Breast epithelium (tissue), 3 donors: ENCODE measurements at regions not wholly inside any gene's neighbourhood (a gene's known extent, or its start where the extent isn't known, plus 50 kb on each side); places are given as distances from the start of the nearest gene placed in this dataset.

Source experiments
- POLR2A ChIP-seq: fragments of 450-650 bp; IDR thresholded peaks from one replicate; pipeline ENCODE4 v1.6.1; 2016; ENCODE audit warnings: antibody characterized with exemption, mild to moderate bottlenecking, moderate library complexity
- POLR2AphosphoS5 ChIP-seq, 3 donors: sonication (generic); formaldehyde crosslinking; IDR thresholded peaks; one replicate each; pipeline ENCODE4 v1.6.1; 2017; ENCODE audit warnings: antibody characterized with exemption in 3 of 3
- TF ChIP-seq, protein P1 (sequence below), 3 donors: fragments of 450-650 bp; IDR thresholded peaks; one replicate each; pipeline ENCODE4 v1.5.1; 2016 to 2017; ENCODE audit warnings: antibody characterized with exemption in 3 of 3, mild to moderate bottlenecking in 3 of 3, moderate library complexity in 3 of 3

DNA sequence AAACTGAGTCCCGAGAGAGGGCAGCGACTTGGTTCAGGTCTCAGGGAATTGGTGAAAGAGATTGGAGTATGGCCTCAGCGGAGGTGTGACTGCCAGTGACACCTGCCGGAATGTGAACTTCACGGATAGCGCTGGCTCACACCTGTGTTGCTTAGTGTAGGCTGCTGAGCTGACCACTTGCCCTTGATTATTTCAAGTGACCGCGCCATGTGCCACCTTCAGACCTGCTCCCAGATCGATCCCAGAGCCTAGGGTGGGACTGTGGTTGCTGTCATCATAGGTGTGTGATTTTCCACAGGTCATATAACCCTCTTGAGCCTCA, 134.8 kb downstream of the GLI2 start:
- TF ChIP-seq POLR2AphosphoS5 (IDR thresholded peaks at IDR 0.05) (no peak), POLR2A (no peak)
- TF ChIP-seq, protein P1, sequence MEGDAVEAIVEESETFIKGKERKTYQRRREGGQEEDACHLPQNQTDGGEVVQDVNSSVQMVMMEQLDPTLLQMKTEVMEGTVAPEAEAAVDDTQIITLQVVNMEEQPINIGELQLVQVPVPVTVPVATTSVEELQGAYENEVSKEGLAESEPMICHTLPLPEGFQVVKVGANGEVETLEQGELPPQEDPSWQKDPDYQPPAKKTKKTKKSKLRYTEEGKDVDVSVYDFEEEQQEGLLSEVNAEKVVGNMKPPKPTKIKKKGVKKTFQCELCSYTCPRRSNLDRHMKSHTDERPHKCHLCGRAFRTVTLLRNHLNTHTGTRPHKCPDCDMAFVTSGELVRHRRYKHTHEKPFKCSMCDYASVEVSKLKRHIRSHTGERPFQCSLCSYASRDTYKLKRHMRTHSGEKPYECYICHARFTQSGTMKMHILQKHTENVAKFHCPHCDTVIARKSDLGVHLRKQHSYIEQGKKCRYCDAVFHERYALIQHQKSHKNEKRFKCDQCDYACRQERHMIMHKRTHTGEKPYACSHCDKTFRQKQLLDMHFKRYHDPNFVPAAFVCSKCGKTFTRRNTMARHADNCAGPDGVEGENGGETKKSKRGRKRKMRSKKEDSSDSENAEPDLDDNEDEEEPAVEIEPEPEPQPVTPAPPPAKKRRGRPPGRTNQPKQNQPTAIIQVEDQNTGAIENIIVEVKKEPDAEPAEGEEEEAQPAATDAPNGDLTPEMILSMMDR (IDR thresholded peaks at IDR 0.05): no peak
